Stimulated activated CD8-positive, alpha-beta memory T cell treated with anti-CD3 and anti-CD28 coated beads, Interleukin-2, amount 100 ng/mL, for 48 hours (primary cell): ENCODE measurements at regions not wholly inside any gene's neighbourhood (a gene's known extent, or its start where the extent isn't known, plus 50 kb on each side); places are given as distances from the start of the nearest gene placed in this dataset.
A peak's percentile ranks its signal among the peaks of the same experiment; 100 is the strongest.

Source experiments
- DNase-seq, 2 donors: peaks; one replicate each; pipeline ENCODE4 v3.0.0-alpha.2; 2020; ENCODE audit warnings: low read depth in 2 of 2

DNA sequence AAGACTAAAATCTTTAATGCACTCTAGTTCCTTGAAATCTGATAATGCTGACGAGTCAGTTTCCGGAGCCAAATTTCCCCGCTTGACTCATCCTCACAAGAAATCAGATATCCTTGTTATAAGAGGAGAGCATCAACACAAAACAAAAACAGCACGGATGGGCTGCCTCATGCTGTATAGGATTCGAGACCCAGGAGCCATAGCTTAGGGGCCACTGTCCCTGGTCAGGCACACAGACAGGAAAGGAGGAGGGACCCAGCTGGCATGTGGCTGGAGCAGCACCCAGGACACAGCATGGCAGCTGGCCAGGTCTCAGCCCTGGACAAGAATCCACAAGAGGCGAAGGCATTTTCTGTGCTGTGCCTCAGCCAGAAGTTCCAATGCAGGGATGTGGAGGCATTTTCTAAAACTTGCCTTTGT is 110.2 kb upstream of the SPATA13 start:
- no peak for DNase-seq

- no peak for DNase-seq
Observed at GRCh38 chr13:24050796-24051715, 109.5 kb upstream of the SPATA13 start.

DNA sequence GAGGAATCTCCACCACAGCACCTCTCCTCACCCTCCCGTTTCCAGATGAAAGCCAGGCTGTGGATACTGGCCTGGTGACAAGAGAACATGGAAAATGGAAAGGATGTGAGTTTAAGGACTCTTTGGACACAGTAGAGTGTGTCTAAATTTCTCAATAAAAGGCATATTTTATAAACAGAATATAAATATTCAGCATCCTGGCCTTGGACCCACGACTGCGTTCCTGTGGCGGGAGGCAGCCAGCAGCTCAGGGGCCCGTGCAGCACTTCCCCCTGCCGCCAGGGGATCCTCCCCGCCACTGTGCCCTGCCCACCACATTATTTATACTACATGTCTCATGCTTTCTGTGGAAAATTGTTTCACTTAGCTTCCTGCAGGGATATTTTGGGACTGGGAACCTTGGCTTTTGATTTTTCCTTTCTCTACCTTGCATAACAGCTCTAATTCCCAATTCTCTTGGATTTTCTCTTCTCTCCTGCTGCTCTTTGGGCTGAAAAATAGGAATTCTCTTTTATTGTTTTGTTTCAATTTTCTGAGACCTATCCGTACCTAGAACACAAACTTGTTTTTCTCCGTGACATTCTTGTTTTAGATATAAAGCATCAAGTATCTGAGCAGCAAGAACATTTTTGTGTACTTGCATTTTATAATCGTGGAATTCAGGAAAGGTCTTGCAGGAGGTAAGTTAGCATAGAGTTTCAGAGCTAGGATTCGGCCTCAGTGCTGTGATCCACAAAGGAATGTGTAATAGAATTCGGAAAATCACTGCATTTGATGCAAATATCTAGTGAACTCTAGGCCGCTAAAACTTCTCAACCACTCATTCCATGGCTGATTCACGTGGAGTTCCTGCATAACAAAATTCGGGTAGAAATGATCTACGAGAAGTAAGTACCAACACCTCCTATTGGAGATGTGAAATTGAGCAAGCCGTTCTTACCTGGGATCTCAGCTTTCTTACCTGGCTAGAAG is 107.7 kb upstream of the SPATA13 start:
- no peak for DNase-seq

DNA sequence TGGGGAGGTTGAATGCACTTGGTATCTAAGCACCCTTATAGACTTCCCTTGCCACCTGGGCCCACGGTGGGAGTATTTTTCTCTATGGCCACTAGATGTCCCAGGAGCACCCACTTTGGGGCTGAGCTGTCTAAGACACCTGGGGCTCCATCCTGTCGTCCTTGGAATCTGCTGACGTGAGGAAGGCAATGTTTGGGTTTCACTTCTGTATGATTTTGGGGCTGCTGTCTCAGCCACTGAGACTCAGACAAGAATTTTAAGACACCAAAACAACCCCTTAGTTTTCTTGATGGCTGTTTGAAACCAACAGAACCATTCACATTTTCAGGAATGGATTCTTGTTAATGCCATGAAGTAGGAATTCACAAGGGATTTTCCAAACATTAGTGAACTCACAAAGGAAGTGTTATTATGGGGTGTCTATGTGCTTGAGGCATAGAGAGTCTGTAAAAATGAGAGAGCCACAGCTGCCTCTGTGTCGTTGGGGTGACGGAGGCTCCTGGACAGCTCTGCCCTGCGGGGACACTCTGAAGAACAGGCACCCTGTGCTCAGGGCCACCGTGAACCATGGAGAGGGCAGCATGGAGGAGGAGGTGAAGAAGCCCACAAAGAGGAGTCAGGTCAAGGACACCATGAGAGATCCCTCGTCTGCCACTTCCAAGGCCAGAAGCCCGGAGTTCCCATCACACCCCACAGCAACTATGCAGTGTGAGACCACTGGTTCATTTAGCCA is 106.8 kb upstream of the SPATA13 start:
- DNase-seq, result peak; percentile 17 to 45

GRCh38 chr13:24056616-24057137 is 103.8 kb upstream of the SPATA13 start:
- DNase-seq, result no peak

GRCh38 chr13:24060993-24061392 is 99.5 kb upstream of the SPATA13 start:
- DNase-seq, result no peak

DNA sequence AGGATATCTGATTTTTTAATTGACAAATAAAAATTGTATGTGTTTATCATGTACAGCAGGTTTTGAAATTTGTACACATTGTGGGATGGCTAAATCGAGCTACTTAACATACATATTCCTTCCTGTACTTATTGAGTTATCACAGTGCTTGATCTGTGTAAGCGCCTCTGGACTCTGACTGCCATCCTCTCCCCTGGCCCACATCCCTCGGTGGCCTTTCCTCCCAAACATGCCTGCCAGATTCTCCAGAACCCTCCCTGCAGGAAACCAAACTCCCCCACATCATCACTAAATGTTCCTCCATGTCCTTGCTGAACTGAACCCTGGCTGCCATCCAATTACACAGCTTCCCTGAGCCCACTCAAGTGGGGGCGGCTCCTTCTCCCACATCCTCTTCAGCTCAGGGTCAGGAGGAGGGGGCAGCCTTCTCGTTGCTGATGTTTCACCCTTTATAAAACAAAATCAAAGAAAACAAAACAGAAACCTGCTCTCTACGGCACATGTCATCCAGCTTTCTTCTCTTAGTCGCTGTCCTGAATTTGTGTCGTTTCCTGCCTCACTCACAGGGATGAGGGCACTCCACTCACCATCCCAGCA is 97.1 kb upstream of the SPATA13 start:
- DNase-seq, result no peak

- no peak for DNase-seq
Observed at GRCh38 chr13:24064371-24064770, 96.1 kb upstream of the SPATA13 start.

GRCh38 chr13:24065176-24065575 is 95.3 kb upstream of the SPATA13 start:
- no peak for DNase-seq

DNA sequence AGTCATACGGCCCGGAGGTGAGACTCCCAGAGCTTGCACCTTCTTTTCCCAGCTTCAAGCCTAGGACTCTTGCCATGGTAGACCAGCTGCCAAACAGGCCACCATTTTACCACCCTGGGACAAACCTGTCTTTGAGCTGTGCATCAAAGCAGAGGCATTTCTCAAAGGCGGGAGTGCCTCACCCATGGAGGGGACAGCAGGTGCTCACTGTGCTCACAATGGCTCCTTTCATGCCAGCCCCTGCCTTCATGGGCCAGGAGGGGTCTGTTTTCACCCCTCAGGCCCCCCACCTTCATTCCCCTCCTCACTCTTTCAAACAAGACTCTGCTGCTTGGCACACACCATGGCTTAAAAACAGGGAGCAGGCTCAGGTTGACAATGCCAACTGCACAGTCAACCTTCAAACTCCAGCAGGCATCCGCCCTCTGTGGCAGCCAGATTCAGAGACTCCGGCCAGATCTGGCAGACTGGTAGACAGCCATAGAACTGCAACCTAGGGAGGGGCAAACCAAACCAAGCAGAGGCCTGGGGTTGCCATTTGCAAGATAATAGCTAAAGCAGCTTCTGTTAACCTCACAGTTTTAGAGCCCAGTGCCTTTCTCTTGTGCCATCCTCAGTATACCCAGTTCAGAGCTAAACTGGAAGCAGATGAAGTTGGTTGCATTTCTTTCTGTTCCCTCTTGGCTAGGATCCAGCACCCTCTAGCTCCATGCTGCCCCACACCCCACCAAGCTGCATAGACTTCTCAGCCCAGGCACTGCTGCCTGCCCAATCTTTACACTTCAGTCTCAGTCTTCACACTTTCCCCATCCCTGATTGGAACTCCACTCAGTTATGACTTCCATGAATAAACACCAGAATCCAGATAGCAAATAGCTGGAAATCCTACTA is 93.9 kb upstream of the SPATA13 start:
- DNase-seq, result no peak

DNA sequence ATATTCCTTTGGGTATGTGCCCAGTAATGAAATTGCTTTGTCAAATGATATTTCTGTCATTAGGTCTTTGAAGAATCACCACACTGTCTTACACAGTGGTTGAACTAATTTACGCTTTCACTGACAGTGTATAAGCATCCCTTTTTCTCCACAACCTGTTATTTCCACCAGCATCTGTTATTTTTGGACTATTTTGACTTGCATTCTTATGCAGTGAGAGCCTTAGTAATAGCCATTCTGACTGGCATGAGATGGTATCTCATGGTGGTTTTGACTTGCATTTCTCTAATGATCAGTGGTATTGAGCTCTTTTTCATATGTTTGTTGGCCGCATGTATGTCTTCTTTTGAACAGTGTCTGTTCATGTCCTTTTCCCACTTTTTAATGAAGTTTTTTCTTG is 92.0 kb upstream of the SPATA13 start:
- DNase-seq, result no peak

DNA sequence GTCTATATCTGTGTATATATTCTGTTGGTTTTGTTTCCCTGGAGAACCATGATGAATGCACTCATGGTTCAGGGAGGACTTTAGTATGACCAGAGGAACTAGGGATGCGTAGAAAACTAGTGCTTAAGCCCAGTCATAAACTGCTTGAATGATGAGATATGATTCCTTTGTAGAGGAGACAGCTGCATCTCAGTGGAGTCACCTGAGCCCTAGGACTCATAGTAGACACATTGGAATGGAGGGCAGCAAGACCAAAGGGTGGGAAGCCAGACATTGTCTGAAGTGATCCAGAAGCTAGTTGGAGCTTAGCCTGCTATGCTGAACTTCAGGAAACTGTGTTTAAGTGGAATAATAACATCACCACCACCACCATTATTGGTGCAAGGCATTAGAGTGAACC is 89.5 kb upstream of the SPATA13 start:
- no peak for DNase-seq

- no peak for DNase-seq
Observed at GRCh38 chr13:24071423-24072075, 89.0 kb upstream of the SPATA13 start.

GRCh38 chr13:24073657-24074056 is 86.9 kb upstream of the SPATA13 start:
- DNase-seq, result no peak

GRCh38 chr13:24074678-24075077 is 85.8 kb upstream of the SPATA13 start:
- DNase-seq, result no peak

DNA sequence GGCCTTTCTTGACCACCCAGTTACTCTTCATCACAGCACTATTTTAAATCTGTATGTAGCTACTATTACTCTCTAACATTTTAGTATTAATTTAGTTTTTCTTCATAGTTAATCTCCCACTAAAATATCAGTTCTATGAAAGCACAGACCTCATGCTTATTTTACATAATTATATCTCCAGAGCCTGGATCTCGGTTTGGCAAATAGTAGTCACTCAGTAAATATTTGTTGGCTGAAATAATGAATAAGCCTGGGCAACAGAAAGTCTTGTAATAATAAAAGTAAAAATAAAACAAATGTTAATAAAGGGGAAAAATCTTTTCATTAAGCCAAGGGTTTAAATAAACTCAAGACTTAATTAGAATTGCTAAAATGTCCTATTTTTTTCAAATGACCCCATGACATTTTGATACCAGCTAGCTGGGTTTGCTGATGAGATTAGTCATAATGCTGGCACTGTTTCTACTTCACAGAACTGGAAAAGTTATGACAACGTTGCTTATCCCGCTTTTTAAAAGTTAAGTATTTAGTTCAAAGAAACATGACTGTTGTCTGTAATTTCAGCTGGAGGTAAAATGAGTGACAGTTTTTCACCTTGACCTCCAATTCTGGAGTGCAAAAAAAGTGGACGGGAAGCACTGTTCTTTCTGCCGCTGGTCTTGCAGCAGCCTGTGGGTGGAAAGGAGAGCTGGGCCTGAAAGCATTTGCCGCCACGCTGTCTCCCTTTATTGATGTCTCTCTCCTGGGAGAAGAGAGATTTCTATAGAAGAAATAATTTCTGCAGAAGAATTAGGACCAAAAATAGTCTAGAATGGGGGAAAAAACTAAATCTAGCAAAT is 85.2 kb upstream of the SPATA13 start:
- no peak for DNase-seq

- no peak for DNase-seq
Observed at GRCh38 chr13:24076109-24076508, 84.4 kb upstream of the SPATA13 start.

- no peak for DNase-seq
Observed at GRCh38 chr13:24076636-24077035, 83.9 kb upstream of the SPATA13 start.

DNA sequence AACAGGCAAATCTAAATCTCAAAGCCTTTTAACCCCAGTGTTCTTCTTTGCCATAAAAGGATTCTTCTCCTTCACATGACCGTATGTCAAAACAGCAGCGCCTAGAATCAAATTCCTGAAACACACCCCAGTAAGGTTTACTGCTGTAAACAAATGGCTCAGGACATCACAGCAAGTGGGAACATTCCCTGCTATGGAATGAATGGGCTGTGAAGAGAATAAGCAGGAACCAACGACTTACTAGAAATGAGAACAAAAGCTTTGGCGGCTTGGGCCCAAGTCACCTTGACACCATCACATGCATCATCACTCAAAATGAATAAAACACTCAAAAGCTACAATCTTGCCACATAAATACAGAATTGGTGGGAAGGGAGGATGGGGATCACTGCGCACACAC is 80.4 kb upstream of the SPATA13 start:
- no peak for DNase-seq
